ENCODE measurements at regions not wholly inside any gene's neighbourhood (a gene's known extent, or its start where the extent isn't known, plus 50 kb on each side); places are given as distances from the start of the nearest gene placed in this dataset.

DNA sequence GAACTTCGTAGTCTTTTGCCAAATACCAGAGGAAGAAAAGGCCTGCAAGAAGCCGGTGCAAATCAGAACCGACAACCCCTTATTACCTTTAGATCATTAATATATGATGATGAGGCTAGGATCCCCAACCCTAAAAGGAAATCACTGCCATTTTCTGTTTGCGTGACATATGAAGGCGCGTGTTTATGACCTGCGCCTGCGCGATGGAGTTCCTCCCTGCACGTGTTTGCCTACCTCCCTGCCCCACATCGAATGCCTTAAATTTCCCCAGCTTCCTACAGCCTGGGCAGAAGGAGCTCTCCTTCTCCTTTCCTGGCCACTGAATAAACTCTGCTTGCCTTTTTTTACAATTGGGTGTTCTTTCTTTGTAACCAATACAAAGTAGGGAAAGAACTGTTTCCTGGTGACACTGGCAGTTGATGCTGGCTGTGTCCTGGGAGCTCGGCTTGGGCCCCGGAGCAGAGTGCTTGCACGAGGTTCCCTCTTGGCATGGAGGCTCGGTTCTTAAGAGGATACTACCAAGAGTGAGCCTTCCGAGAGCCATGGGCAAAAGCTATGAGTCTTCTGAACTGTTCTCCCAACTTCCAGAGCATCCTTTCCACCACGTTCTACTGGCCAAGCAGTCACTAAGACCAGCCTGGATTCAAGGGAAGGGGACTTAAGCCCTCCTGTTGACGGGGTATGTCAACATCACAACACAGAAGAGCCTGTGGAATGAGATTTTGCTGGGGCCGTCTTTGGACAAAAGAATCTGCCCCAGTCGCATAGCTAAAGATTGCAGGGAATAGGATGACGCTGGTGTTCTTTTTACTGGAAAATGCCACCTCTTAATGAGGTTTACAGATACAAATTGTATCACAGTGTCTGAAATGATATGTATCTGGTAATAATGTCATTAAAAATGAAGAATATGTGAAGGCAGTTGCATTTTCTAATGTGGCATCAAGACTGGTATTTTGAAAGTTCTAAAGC lies 179.8 kb downstream of the SH3BP4 start:
- DNase-seq (no peak), ATAC-seq (replicated peaks in 1 of 4) (no peak)
- ChIA-PET POLR2A (interaction anchor here in 1 of 2 donors (0.7 kb wide), 1 partner anchor 462 kb away, joined by 3 read pairs; no protein-coding TSS in a partner anchor), CTCF (no interaction called here)
- Mint-ChIP-seq H3K4me1 (peaks cover 0 to 2% (median 0%) of the 10 kb centered on the region in 3 donors), H3K36me3 (no peaks in the 10 kb centered on the region), H3K27ac (no peak overlapping the region), H3K9me3 (no peaks in the 10 kb centered on the region), H3K27me3 (peaks cover 37% of the 10 kb centered on the region in 2 donors), H3K4me3 (no peak overlapping the region)
- Histone ChIP-seq H3K27ac (ENCODE audit: low read length) (no peak overlapping the region), H3K27me3 (replicated peaks in 1 of 2; ENCODE audit: control insufficient read depth in 2 of 2, extremely low read depth in 1 of 2, insufficient read depth in 2 of 2, low read length in 1 of 2) (peaks cover 2 to 29% of the 10 kb centered on the region in 2 experiments), H3K4me1 (ENCODE audit: control insufficient read depth in 1 of 2, extremely low read depth in 1 of 2, insufficient read depth in 2 of 2, low read length in 2 of 2) (peaks cover 0 to 4% of the 10 kb centered on the region in 2 experiments), H3K36me3 (ENCODE audit: control insufficient read depth in 2 of 2, extremely low read depth in 1 of 2, insufficient read depth in 1 of 2, low read length in 1 of 2) (no peaks in the 10 kb centered on the region), H3K9me3 (no peaks in the 10 kb centered on the region), H3K4me3 (ENCODE audit: control insufficient read depth in 1 of 2, extremely low read depth in 1 of 2, low read length in 1 of 2) (no peak overlapping the region)
- WGBS (ENCODE audit: insufficient coverage) = 83% methylated on average over 7 of the region's 21 CpGs

GRCh38 chr2:235132651-235133050 lies 180.8 kb downstream of the SH3BP4 start:
- H3K36me3 ChIP-seq (ENCODE audit: control insufficient read depth in 2 of 2, extremely low read depth in 1 of 2, insufficient read depth in 1 of 2, low read length in 1 of 2) = no peaks in the 10 kb centered on the region

GRCh38 chr2:235133837-235134236 lies 182.0 kb downstream of the SH3BP4 start:
- Histone ChIP-seq H3K9me3 (no peaks in the 10 kb centered on the region), H3K4me3 (ENCODE audit: control insufficient read depth in 1 of 2, extremely low read depth in 1 of 2, low read length in 1 of 2) (no peak overlapping the region), H3K27ac (ENCODE audit: low read length) (no peak overlapping the region), H3K27me3 (replicated peaks in 1 of 2; ENCODE audit: control insufficient read depth in 2 of 2, extremely low read depth in 1 of 2, insufficient read depth in 2 of 2, low read length in 1 of 2) (peaks cover 2 to 31% of the 10 kb centered on the region in 2 experiments), H3K4me1 (ENCODE audit: control insufficient read depth in 1 of 2, extremely low read depth in 1 of 2, insufficient read depth in 2 of 2, low read length in 2 of 2) (peaks cover 0 to 4% of the 10 kb centered on the region in 2 experiments), H3K36me3 (ENCODE audit: control insufficient read depth in 2 of 2, extremely low read depth in 1 of 2, insufficient read depth in 1 of 2, low read length in 1 of 2) (no peaks in the 10 kb centered on the region)
- no peaks in the 10 kb centered on the region for H3K9me3 Mint-ChIP-seq
- H3K36me3 Mint-ChIP-seq = no peaks in the 10 kb centered on the region
- H3K4me3 Mint-ChIP-seq = no peak overlapping the region
- peaks cover 0 to 2% (median 0%) of the 10 kb centered on the region in 3 donors for H3K4me1 Mint-ChIP-seq
- POLR2A ChIA-PET = no interaction called here
- ATAC-seq (replicated peaks in 1 of 4) (no peak), DNase-seq (no peak)
- CTCF ChIA-PET = interaction anchor here (0.6 to 1.1 kb wide), 2 partner anchors 460 to 1354 kb away, joined by 3 to 4 read pairs; no protein-coding TSS in a partner anchor
- WGBS (ENCODE audit: insufficient coverage) = 27% methylated on average over 2 of the region's 2 CpGs
- peaks cover 42 to 44% of the 10 kb centered on the region in 2 donors for H3K27me3 Mint-ChIP-seq
- H3K27ac Mint-ChIP-seq = no peak overlapping the region

More at GRCh38 chr2:235132651-235133050, 180.8 kb downstream of the SH3BP4 start:
- peaks cover 2 to 29% of the 10 kb centered on the region in 2 experiments for H3K27me3 ChIP-seq (replicated peaks in 1 of 2; ENCODE audit: control insufficient read depth in 2 of 2, extremely low read depth in 1 of 2, insufficient read depth in 2 of 2, low read length in 1 of 2)
- H3K27ac Mint-ChIP-seq = no peak overlapping the region
- no peaks in the 10 kb centered on the region for H3K9me3 ChIP-seq
- no peaks in the 10 kb centered on the region for H3K36me3 Mint-ChIP-seq
- H3K4me1 Mint-ChIP-seq = peaks cover 0 to 2% (median 0%) of the 10 kb centered on the region in 3 donors
- CTCF ChIA-PET = no interaction called here
- H3K9me3 Mint-ChIP-seq = no peaks in the 10 kb centered on the region
- no peak overlapping the region for H3K4me3 Mint-ChIP-seq
- POLR2A ChIA-PET = no interaction called here
- H3K4me3 ChIP-seq (ENCODE audit: control insufficient read depth in 1 of 2, extremely low read depth in 1 of 2, low read length in 1 of 2) = no peak overlapping the region
- ATAC-seq (replicated peaks in 1 of 4) (no peak), DNase-seq (no peak)
- H3K4me1 ChIP-seq (ENCODE audit: control insufficient read depth in 1 of 2, extremely low read depth in 1 of 2, insufficient read depth in 2 of 2, low read length in 2 of 2) = peaks cover 0 to 4% of the 10 kb centered on the region in 2 experiments
- WGBS (ENCODE audit: insufficient coverage) = no CpG with 5 or more reads among the region's 2 CpGs
- H3K27ac ChIP-seq (ENCODE audit: low read length) = no peak overlapping the region
- peaks cover 41 to 42% of the 10 kb centered on the region in 2 donors for H3K27me3 Mint-ChIP-seq

- CTCF ChIA-PET = interaction anchor here in 1 of 2 donors (1.1 to 2.0 kb wide), 3 partner anchors 460 to 612 kb away, joined by 4 to 7 read pairs (median 5); no protein-coding TSS in a partner anchor
- POLR2A ChIA-PET = no interaction called here
- WGBS (ENCODE audit: insufficient coverage) = 93% methylated on average over 2 of the region's 3 CpGs
- no peaks in the 10 kb centered on the region for H3K36me3 ChIP-seq (ENCODE audit: control insufficient read depth in 2 of 2, extremely low read depth in 1 of 2, insufficient read depth in 1 of 2, low read length in 1 of 2)
- H3K27me3 ChIP-seq (replicated peaks in 1 of 2; ENCODE audit: control insufficient read depth in 2 of 2, extremely low read depth in 1 of 2, insufficient read depth in 2 of 2, low read length in 1 of 2) = peaks cover 2 to 30% of the 10 kb centered on the region in 2 experiments
- Mint-ChIP-seq H3K36me3 (no peaks in the 10 kb centered on the region), H3K27ac (no peak overlapping the region), H3K4me1 (peaks cover 0 to 2% (median 0%) of the 10 kb centered on the region in 3 donors), H3K27me3 (peaks cover 42 to 44% of the 10 kb centered on the region in 2 donors), H3K9me3 (no peaks in the 10 kb centered on the region), H3K4me3 (no peak overlapping the region)
- H3K27ac ChIP-seq (ENCODE audit: low read length) = no peak overlapping the region
- ATAC-seq (replicated peaks in 1 of 4) = no peak
- H3K9me3 ChIP-seq = no peaks in the 10 kb centered on the region
- peaks cover 0 to 4% of the 10 kb centered on the region in 2 experiments for H3K4me1 ChIP-seq (ENCODE audit: control insufficient read depth in 1 of 2, extremely low read depth in 1 of 2, insufficient read depth in 2 of 2, low read length in 2 of 2)
- no peak overlapping the region for H3K4me3 ChIP-seq (ENCODE audit: control insufficient read depth in 1 of 2, extremely low read depth in 1 of 2, low read length in 1 of 2)
- no peak for DNase-seq
Observed at GRCh38 chr2:235134420-235134819, 182.6 kb downstream of the SH3BP4 start.

- POLR2A ChIA-PET = no interaction called here
- 93% methylated on average over 3 of the region's 4 CpGs for WGBS (ENCODE audit: insufficient coverage)
- no peaks in the 10 kb centered on the region for H3K36me3 ChIP-seq (ENCODE audit: control insufficient read depth in 2 of 2, extremely low read depth in 1 of 2, insufficient read depth in 1 of 2, low read length in 1 of 2)
- no peaks in the 10 kb centered on the region for H3K9me3 ChIP-seq
- H3K4me3 ChIP-seq (ENCODE audit: control insufficient read depth in 1 of 2, extremely low read depth in 1 of 2, low read length in 1 of 2) = no peak overlapping the region
- CTCF ChIA-PET = interaction anchor here in 1 of 2 donors (1.8 to 2.0 kb wide), 2 partner anchors 460 to 611 kb away, joined by 5 to 7 read pairs; no protein-coding TSS in a partner anchor
- Mint-ChIP-seq H3K4me3 (no peak overlapping the region), H3K27ac (no peak overlapping the region), H3K4me1 (peaks cover 0 to 2% (median 0%) of the 10 kb centered on the region in 3 donors), H3K9me3 (no peaks in the 10 kb centered on the region), H3K27me3 (peaks cover 42 to 44% of the 10 kb centered on the region in 2 donors), H3K36me3 (no peaks in the 10 kb centered on the region)
- H3K4me1 ChIP-seq (ENCODE audit: control insufficient read depth in 1 of 2, extremely low read depth in 1 of 2, insufficient read depth in 2 of 2, low read length in 2 of 2) = peaks cover 0 to 4% of the 10 kb centered on the region in 2 experiments
- DNase-seq (no peak), ATAC-seq (replicated peaks in 1 of 4) (no peak)
- H3K27ac ChIP-seq (ENCODE audit: low read length) = no peak overlapping the region
- peaks cover 2 to 30% of the 10 kb centered on the region in 2 experiments for H3K27me3 ChIP-seq (replicated peaks in 1 of 2; ENCODE audit: control insufficient read depth in 2 of 2, extremely low read depth in 1 of 2, insufficient read depth in 2 of 2, low read length in 1 of 2)
Observed at GRCh38 chr2:235135195-235135965, 183.6 kb downstream of the SH3BP4 start.
